ENCODE measurements at regions not wholly inside any gene's neighbourhood (a gene's known extent, or its start where the extent isn't known, plus 50 kb on each side); places are given as distances from the start of the nearest gene placed in this dataset.

- Mint-ChIP-seq H3K4me3 (ENCODE audit: unreplicated experiment) (no peak overlapping the region), H3K27ac (ENCODE audit: unreplicated experiment) (no peak overlapping the region), H3K27me3 (ENCODE audit: unreplicated experiment) (peaks cover 2% of the 10 kb centered on the region), H3K36me3 (ENCODE audit: unreplicated experiment) (peaks cover 12% of the 10 kb centered on the region), H3K4me1 (ENCODE audit: low read depth, unreplicated experiment) (no peaks in the 10 kb centered on the region), H3K9me3 (ENCODE audit: unreplicated experiment) (no peaks in the 10 kb centered on the region)
- DNase-seq: no peak
- TF ChIP-seq, protein P1, sequence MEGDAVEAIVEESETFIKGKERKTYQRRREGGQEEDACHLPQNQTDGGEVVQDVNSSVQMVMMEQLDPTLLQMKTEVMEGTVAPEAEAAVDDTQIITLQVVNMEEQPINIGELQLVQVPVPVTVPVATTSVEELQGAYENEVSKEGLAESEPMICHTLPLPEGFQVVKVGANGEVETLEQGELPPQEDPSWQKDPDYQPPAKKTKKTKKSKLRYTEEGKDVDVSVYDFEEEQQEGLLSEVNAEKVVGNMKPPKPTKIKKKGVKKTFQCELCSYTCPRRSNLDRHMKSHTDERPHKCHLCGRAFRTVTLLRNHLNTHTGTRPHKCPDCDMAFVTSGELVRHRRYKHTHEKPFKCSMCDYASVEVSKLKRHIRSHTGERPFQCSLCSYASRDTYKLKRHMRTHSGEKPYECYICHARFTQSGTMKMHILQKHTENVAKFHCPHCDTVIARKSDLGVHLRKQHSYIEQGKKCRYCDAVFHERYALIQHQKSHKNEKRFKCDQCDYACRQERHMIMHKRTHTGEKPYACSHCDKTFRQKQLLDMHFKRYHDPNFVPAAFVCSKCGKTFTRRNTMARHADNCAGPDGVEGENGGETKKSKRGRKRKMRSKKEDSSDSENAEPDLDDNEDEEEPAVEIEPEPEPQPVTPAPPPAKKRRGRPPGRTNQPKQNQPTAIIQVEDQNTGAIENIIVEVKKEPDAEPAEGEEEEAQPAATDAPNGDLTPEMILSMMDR (IDR thresholded peaks at IDR 0.05; ENCODE audit: partially characterized antibody, unreplicated experiment): no peak
Measured at GRCh38 chr21:26686705-26687104, 113.6 kb upstream of the CYYR1 start.

DNA sequence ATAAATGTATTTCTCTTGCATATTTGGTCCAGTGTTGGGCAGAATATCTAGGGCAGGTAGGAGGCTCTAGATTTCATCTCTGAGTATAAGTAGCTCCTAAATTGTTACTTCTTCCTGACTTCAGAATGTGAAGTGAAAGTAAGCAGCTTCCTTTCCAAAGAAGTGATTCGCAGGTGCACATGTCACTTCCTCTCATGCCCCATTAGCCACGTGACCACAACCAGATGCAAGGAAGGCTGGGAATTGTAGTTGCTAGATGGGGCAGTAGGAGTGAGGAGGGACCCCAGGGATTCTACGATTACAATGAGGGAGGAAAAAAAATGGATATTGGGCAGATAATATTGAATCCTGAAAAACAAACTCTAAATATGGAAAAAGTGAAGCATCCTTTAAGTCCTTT lies 113.2 kb upstream of the CYYR1 start:
- Mint-ChIP-seq H3K4me3 (ENCODE audit: unreplicated experiment) (no peak overlapping the region), H3K9me3 (ENCODE audit: unreplicated experiment) (no peaks in the 10 kb centered on the region), H3K27me3 (ENCODE audit: unreplicated experiment) (peaks cover 2% of the 10 kb centered on the region), H3K36me3 (ENCODE audit: unreplicated experiment) (peaks cover 12% of the 10 kb centered on the region), H3K4me1 (ENCODE audit: low read depth, unreplicated experiment) (no peaks in the 10 kb centered on the region), H3K27ac (ENCODE audit: unreplicated experiment) (no peak overlapping the region)
- TF ChIP-seq, protein P1 (IDR thresholded peaks at IDR 0.05; ENCODE audit: partially characterized antibody, unreplicated experiment): no peak
- DNase-seq: no peak

GRCh38 chr21:26684889-26685288 lies 111.8 kb upstream of the CYYR1 start:
- TF ChIP-seq, protein P1 (IDR thresholded peaks at IDR 0.05; ENCODE audit: partially characterized antibody, unreplicated experiment): no peak
- Mint-ChIP-seq H3K4me3 (ENCODE audit: unreplicated experiment) (no peak overlapping the region), H3K27me3 (ENCODE audit: unreplicated experiment) (no peaks in the 10 kb centered on the region), H3K4me1 (ENCODE audit: low read depth, unreplicated experiment) (no peaks in the 10 kb centered on the region), H3K36me3 (ENCODE audit: unreplicated experiment) (peaks cover 4% of the 10 kb centered on the region), H3K27ac (ENCODE audit: unreplicated experiment) (no peak overlapping the region), H3K9me3 (ENCODE audit: unreplicated experiment) (no peaks in the 10 kb centered on the region)
- no peak for DNase-seq

DNA sequence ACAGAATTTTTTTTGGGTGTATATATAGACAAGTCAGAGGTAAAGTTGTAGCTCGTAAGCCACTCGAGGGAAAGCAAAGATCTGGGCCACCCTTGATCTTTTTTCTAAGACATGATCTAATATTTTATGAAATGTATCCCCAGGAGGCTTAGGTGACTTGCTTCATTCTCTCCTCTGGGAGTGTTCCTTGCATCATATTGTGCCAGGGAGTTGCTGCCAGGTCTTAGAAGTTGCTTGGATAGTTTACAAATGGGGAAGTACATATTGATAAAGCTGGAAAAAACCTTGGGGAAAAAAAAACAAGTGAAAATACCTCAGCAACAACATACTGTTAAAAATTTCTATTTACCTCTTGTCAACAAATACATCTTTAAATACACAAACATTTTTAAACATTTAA lies 110.9 kb upstream of the CYYR1 start:
- no peak overlapping the region for H3K27ac Mint-ChIP-seq (ENCODE audit: unreplicated experiment)
- DNase-seq: no peak
- no peaks in the 10 kb centered on the region for H3K4me1 Mint-ChIP-seq (ENCODE audit: low read depth, unreplicated experiment)
- TF ChIP-seq, protein P1 (IDR thresholded peaks at IDR 0.05; ENCODE audit: partially characterized antibody, unreplicated experiment): no peak
- no peak overlapping the region for H3K4me3 Mint-ChIP-seq (ENCODE audit: unreplicated experiment)
- peaks cover 4% of the 10 kb centered on the region for H3K36me3 Mint-ChIP-seq (ENCODE audit: unreplicated experiment)
- H3K9me3 Mint-ChIP-seq (ENCODE audit: unreplicated experiment): no peaks in the 10 kb centered on the region
- H3K27me3 Mint-ChIP-seq (ENCODE audit: unreplicated experiment): no peaks in the 10 kb centered on the region

- Mint-ChIP-seq H3K27me3 (ENCODE audit: unreplicated experiment) (no peaks in the 10 kb centered on the region), H3K27ac (ENCODE audit: unreplicated experiment) (no peak overlapping the region), H3K9me3 (ENCODE audit: unreplicated experiment) (no peaks in the 10 kb centered on the region), H3K36me3 (ENCODE audit: unreplicated experiment) (no peaks in the 10 kb centered on the region), H3K4me1 (ENCODE audit: low read depth, unreplicated experiment) (no peaks in the 10 kb centered on the region), H3K4me3 (ENCODE audit: unreplicated experiment) (no peak overlapping the region)
- no peak for DNase-seq
- TF ChIP-seq, protein P1 (IDR thresholded peaks at IDR 0.05; ENCODE audit: partially characterized antibody, unreplicated experiment): no peak
Measured at GRCh38 chr21:26679284-26679683, 106.2 kb upstream of the CYYR1 start.
